HG03571 (cell line): ENCODE measurements at regions not wholly inside any gene's neighbourhood (a gene's known extent, or its start where the extent isn't known, plus 50 kb on each side); places are given as distances from the start of the nearest gene placed in this dataset.

Experiments used
- ATAC-seq: cut with Tn5 transposase; IDR thresholded peaks from one replicate; pipeline ENCODE4 v1.9.1; 2021; ENCODE audit not compliant: unreplicated experiment

DNA sequence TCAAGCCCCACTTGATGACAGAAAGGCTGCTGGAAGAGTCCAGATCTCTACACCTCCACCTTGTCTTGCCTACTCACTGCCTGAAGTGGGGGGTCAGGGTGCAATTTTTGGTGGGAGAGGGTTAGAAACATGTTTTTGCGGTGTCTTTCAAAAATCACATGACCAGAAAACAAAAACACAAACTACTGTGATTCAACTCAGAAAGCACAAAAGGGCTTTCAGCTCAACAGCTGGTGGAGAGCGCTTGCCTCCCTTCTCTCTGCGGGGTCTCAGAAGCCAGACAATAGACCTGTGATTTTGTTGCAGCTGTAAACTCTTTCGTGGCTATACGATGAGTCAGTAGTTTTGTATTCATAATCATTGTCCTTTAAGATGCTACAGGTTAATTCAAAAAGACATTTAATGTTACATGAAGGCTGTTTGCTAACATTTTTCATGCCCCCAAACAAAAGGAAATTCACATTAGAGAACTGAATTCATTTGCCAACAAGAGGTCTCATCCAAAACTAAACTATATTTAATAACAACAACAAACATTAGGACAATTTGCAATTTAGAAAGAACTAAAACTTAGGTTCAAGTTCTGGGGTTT is 172.6 kb upstream of the RAI14 start:
- no peak for ATAC-seq

DNA sequence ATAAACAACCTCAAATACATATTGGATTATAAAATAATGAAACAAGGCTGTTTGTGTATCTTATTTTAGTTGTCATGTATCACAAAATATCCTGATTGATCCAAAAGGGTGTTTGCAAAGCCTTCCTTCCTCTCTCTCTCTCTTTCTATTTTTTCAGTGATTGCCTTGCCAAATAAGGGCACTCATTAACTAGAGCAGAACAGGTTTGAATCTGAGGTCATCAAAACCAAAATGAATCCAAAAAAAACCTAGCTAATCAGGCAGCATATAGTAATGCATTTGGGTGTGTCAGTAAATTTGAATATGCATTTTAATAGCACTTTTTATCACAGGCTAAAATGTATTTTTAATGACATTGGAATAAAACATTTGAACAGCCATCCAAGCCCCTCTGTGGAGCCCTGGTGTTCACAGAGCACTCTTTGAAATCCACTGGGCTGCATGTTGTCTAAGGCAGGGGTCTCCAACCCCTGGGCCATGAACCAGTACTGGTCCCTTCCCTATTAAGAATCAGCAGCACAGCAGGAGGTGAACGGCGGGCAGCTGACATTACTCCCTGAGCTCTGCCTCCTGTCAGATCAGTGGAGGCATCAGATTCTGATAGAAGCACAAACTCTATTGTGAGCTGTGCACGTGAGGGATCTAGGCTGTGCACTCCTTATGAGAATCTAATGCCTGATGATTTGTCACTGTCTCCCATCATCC is 171.8 kb upstream of the RAI14 start:
- ATAC-seq = no peak

DNA sequence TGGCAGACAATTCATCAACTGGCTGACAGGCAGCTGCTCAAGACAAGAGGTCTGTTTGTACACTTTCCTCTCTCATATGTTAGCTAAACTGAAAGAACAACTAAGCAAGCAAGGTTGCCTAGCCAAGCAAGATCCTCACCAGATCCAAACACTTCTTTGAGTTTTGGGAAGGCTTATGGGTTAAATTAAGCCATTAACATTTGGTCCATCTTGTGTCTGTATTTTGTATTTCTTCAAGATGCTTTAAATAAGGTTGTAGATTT is 170.4 kb upstream of the RAI14 start:
- ATAC-seq = no peak

- no peak for ATAC-seq
These were observed 169.8 kb upstream of the RAI14 start for GRCh38 chr5:34486160-34486848.

- ATAC-seq = no peak
These were observed 169.3 kb upstream of the RAI14 start for GRCh38 chr5:34486849-34487158.

GRCh38 chr5:34487159-34487879 is 168.8 kb upstream of the RAI14 start:
- ATAC-seq = no peak

- ATAC-seq = no peak
These were observed 168.2 kb upstream of the RAI14 start for GRCh38 chr5:34487956-34488355.

DNA sequence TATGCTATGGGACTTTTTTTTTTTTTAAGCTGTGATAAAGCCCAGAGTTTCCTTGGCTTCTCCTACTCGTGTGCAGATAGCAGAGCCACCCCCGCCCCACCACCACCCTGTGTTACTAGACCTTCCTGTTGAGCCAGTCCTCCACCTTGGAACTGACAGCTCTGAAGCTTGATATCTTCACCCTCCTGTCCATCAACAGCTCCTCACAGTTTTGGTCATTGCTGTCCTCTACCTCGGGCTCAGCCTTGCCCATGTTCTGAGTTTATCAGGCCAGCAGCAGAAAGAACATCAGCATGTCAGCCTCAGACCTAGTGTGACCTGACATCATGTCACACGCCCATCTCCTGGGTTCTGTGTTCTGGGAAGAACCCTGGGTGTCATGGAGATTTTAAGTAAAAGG is 167.1 kb upstream of the RAI14 start:
- no peak for ATAC-seq

DNA sequence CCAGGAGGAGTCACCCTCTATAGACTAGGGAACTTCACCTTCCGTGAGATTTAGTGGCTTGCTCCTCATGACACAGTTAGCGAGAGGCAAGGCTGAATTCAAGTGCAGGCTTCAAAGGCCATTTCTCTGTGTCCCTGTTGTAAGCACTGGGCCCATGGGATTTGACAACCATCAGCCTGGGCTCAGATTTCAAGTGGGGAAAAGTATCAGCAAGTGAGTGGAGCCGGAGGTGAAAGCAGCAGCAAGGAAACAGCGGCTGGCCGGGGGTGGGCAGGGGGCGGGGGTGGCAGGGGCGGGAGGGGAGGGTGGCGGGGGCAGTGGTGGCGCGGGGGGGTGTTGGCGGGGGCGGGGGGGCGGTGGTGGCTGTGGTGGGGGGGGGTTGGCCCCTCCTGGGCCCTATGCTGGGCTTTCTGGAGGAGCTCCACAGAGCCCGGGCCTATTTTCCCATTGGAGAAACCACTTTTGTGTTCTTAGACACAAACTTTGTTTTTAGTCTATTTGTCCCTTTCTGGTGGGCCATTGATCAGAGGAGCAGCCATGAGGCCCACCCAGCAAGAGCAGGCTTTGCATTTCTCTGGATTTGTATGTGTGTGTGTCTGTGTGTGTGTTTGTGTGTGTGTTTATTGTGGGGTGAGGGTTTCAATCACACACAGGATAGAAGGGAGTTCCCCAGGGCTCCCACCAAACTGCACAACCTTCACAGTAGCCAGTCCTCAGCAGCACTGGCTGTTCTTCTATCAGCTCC is 165.4 kb upstream of the RAI14 start:
- no peak for ATAC-seq

DNA sequence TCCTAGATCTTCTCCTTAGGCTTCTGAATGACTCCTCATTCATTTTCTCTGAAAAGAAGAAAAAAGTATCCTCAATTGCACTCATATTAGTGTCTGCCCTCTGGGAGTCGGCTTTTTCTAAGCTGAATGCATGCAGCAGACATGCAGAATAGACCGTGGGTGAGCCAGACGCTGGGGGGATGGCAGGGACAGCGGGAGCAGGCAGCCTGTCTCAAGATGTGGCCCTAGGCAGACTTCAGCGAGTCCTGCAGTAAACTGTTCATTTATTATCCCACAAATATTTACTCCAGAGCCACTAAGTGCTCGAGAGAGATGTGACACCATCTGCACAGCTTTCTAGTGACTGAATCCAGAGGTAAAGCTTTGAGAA is 164.9 kb upstream of the RAI14 start:
- ATAC-seq = no peak

- no peak for ATAC-seq
These were observed 161.9 kb upstream of the RAI14 start for GRCh38 chr5:34494111-34494755.

- ATAC-seq = no peak
These were observed 160.9 kb upstream of the RAI14 start for GRCh38 chr5:34495178-34495577.

- ATAC-seq = no peak
These were observed 159.9 kb upstream of the RAI14 start for GRCh38 chr5:34496260-34496691.

- ATAC-seq = no peak
These were observed 159.2 kb upstream of the RAI14 start for GRCh38 chr5:34496701-34497469.

DNA sequence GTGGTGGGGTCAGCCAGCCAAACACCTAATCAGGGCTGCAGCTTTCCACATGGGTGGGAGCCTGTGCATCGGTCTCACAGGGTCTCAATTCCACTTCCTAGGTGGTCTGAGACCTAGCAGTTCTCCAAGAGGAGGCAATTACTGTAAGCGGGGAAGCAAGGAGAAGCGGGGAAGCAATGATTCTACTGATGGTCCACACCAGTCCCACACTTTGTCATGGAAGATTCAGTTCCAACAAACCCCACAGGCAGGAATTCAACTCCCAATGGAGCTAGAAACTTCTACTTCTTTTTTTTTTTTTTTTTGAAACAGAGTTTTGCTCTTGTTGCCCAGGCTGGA is 158.7 kb upstream of the RAI14 start:
- ATAC-seq = no peak

DNA sequence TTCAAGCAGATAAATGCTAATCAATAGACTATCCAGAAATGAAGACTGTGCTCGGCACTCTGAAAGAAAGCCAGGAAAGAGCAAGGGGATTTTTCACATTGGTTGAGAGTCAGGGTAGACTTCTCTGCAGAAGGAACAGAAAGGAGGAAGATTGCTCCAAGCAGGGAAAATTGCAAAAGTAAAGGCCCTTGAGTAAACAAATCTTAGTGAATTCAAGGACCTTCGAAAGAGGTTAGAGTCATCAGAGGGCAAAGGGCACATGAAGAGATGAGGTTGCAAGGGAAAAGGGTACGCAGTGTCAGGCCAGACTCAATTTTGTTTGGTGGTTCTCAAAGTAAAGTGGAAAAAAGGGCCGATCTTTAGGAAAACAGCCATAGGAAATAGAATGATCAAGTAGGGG is 157.6 kb upstream of the RAI14 start:
- no peak for ATAC-seq

- ATAC-seq = peak; percentile 93
These were observed 157.0 kb upstream of the RAI14 start for GRCh38 chr5:34499001-34499734.

DNA sequence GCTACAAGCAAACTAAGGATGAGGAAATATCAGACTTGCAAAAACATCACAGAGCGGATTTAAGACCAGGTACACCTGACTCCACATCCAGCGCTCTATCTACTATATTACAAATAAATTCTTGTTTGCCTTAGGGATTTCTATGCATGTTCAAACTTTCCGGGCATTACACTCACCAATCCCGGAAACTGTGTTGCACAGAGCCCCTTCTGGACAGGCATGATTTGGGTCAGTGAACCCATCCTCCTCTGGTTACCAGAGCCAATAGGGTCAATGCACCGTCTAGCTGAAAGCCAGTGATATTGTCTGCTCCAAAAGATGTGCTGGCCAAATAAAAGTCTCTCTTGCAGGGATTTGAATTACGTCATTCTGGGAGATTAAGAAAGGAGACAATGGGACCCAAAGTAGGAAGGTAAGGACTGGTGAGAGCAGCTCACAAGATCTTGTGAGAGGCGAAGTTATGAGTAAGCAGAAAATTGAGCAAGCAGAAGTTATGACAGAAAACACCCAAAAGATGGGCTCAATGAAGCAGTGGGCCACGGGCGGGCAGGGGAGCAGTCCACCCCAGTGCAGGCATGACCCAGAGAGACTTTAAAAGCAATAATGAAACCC is 155.8 kb upstream of the RAI14 start:
- ATAC-seq = no peak

- ATAC-seq = no peak
These were observed 155.1 kb upstream of the RAI14 start for GRCh38 chr5:34501016-34501415.
